CD8-positive, alpha-beta memory T cell (primary cell): ENCODE measurements at regions not wholly inside any gene's neighbourhood (a gene's known extent, or its start where the extent isn't known, plus 50 kb on each side); places are given as distances from the start of the nearest gene placed in this dataset.

Experiments used
- CTCF ChIA-PET: fragments of 350-600 bp; sonication (Branson Sonifier 250); formaldehyde crosslinking; loops from one replicate; lab custom pipeline; 2021; ENCODE audit warnings: antibody characterized with exemption; lab: Charles Lee
- POLR2A ChIA-PET: fragments of 350-600 bp; sonication (Branson Sonifier 250); formaldehyde crosslinking; loops from one replicate; lab custom pipeline; 2021; ENCODE audit warnings: antibody characterized with exemption; lab: Charles Lee
- DNase-seq, 5 donors: peaks; one replicate each; pipeline versions ENCODE4 v3.0.0 to v3.0.0-alpha.2; 2020 to 2022; ENCODE audit warnings: mixed read lengths in 1 of 5
- H3K27ac ChIP-seq: one replicate; pipeline ENCODE4 v1.7.0; 2013; ENCODE audit warnings: low read depth, mild to moderate bottlenecking, low read length, moderate library complexity
- H3K27me3 ChIP-seq: 2 replicates; pipeline ENCODE4 v1.7.0; 2013; ENCODE audit warnings: low read length, mild to moderate bottlenecking; ENCODE audit not compliant: insufficient read depth, poor library complexity, severe bottlenecking
- H3K36me3 ChIP-seq: 2 replicates; pipeline ENCODE4 v1.7.0; 2013; ENCODE audit warnings: mild to moderate bottlenecking, low read length, moderate library complexity; ENCODE audit not compliant: insufficient read depth
- H3K4me1 ChIP-seq: 2 replicates; pipeline ENCODE4 v1.7.0; 2013; ENCODE audit warnings: mild to moderate bottlenecking, low read length, moderate library complexity; ENCODE audit not compliant: insufficient read depth
- H3K4me3 ChIP-seq: 2 replicates; pipeline ENCODE4 v1.7.0; 2013; ENCODE audit warnings: mild to moderate bottlenecking, low read length
- H3K9me3 ChIP-seq: 2 replicates; pipeline ENCODE4 v1.7.0; 2013; ENCODE audit warnings: mild to moderate bottlenecking, low read length
- H3K27ac Mint-ChIP-seq, 8 donors: one replicate each; pipeline ENCODE4 v1.8.0; 2020 to 2021; ENCODE audit warnings: mixed read lengths in 8 of 8, mild to moderate bottlenecking in 6 of 8, inconsistent platforms in 3 of 8, moderate library complexity in 3 of 8
- H3K27me3 Mint-ChIP-seq, 2 donors: one replicate each; pipeline ENCODE4 v1.8.0; 2020 to 2021; ENCODE audit warnings: mixed read lengths in 2 of 2, mild to moderate bottlenecking in 1 of 2, moderate library complexity in 1 of 2
- H3K36me3 Mint-ChIP-seq, 3 donors: one replicate each; pipeline ENCODE4 v1.8.0; 2020 to 2021; ENCODE audit warnings: mixed read lengths in 3 of 3, inconsistent platforms in 1 of 3, mild to moderate bottlenecking in 1 of 3
- H3K4me1 Mint-ChIP-seq, 3 donors: one replicate each; pipeline ENCODE4 v1.8.0; 2020 to 2021; ENCODE audit warnings: mixed read lengths in 3 of 3, inconsistent platforms in 1 of 3, mild to moderate bottlenecking in 1 of 3
- H3K4me3 Mint-ChIP-seq, 7 donors: one replicate each; pipeline ENCODE4 v1.8.0; 2020 to 2021; ENCODE audit warnings: mixed read lengths in 7 of 7, mild to moderate bottlenecking in 6 of 7, moderate library complexity in 4 of 7, inconsistent platforms in 2 of 7
- H3K9me3 Mint-ChIP-seq, 5 donors: one replicate each; pipeline ENCODE4 v1.8.0; 2020 to 2022; ENCODE audit warnings: mixed read lengths in 5 of 5, mild to moderate bottlenecking in 3 of 5, moderate library complexity in 2 of 5, inconsistent platforms in 1 of 5

DNA sequence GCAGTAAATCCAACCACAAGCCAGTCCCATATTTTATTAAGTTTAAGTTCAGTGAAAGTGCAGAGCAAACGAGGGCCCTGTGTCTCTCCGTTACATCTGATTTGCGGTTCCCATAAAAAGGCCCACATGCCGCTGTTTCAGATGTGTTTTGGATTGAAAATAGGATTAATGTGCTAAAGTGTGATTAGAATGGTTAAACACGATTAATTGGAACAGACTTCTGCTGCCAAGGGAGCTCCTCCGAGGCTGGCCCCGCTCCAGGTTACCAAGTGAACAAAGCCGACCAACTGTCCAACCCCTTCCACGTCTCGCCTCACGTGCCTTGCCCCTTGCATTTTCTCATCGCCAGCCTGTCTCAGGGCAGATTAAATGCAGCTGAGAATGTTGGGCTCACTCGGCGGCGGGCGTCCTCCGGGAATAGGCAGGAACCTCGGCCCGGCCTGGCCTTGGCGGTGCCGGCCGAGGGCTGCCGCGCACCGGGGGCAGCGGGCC is 166.5 kb upstream of the GSC start:
- POLR2A ChIA-PET = no interaction called here
- Histone ChIP-seq H3K4me1 (no peaks in the 10 kb centered on the region), H3K9me3 (no peaks in the 10 kb centered on the region), H3K4me3 (no peak overlapping the region), H3K27me3 (no peaks in the 10 kb centered on the region), H3K27ac (no peak overlapping the region), H3K36me3 (no peaks in the 10 kb centered on the region)
- Mint-ChIP-seq H3K4me1 (peaks cover 0 to 1% (median 0%) of the 10 kb centered on the region in 3 donors), H3K9me3 (no peaks in the 10 kb centered on the region), H3K27ac (no peak overlapping the region), H3K36me3 (no peaks in the 10 kb centered on the region), H3K27me3 (no peaks in the 10 kb centered on the region), H3K4me3 (no peak overlapping the region)
- DNase-seq = no peak
- CTCF ChIA-PET = no interaction called here

DNA sequence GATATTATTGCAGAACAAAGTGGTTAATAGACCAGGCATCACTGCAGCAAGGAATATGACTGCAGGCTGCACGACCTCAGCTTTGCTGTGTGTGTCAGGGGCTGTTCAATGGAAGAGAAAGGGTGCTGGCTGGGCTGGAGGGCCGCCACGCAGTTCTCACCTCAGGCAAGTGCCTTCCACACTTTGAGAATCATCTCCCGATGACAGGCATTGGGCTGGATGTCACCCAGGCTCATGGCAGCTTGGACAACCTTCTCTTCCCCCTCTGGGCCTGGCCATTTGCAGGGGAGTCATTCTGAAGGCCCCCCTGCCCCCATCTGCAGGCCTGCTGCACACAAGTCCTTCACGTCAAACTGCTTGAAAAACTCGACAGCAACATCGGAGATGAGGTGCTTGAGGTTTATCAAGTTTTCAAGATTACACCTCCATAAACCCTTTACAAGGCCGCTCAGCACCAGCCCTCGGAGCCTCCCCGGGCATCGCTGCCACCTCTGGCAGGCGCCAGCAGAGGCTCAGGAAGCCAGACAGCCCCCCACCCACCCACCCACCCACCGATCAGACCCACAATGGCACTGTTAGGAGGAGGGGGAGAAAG is 165.9 kb upstream of the GSC start:
- no peak for DNase-seq
- Histone ChIP-seq H3K9me3 (no peaks in the 10 kb centered on the region), H3K36me3 (no peaks in the 10 kb centered on the region), H3K4me3 (no peak overlapping the region), H3K27ac (no peak overlapping the region), H3K4me1 (no peaks in the 10 kb centered on the region), H3K27me3 (no peaks in the 10 kb centered on the region)
- Mint-ChIP-seq H3K9me3 (no peaks in the 10 kb centered on the region), H3K27ac (no peak overlapping the region), H3K4me3 (no peak overlapping the region), H3K27me3 (no peaks in the 10 kb centered on the region), H3K4me1 (peaks cover 0 to 4% (median 3%) of the 10 kb centered on the region in 3 donors), H3K36me3 (no peaks in the 10 kb centered on the region)
- POLR2A ChIA-PET = no interaction called here
- CTCF ChIA-PET = interaction anchor here (1.1 kb wide), 1 partner anchor 10 kb away, joined by 3 read pairs; no protein-coding TSS in a partner anchor

DNA sequence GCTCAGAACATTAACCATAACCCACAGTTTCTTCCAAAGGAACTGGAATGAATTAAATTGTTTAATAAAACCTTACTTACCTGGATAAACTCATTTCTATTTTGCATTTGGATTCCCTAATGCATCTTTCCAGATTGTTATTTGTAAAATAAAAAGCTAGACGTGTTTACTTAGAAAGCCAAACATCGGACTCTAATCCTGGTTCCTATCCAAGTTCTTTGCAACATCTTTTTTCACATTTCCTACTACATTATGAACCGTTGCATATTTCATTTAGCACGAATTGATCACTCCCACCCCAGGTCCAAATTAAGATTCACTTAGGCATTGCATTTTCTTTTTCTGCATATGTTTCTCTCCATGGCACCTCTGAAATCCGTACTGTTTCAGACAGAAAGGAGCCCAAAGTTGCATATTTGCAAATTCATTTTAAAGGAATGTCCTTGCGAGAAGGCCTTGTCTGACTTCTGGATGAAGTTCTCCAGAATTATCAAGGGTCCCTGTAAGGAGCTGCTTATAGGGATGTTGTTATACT is 164.4 kb upstream of the GSC start:
- Mint-ChIP-seq H3K27me3 (no peaks in the 10 kb centered on the region), H3K27ac (no peak overlapping the region), H3K4me3 (no peak overlapping the region), H3K4me1 (peaks cover 0 to 5% (median 3%) of the 10 kb centered on the region in 3 donors), H3K36me3 (no peaks in the 10 kb centered on the region), H3K9me3 (no peaks in the 10 kb centered on the region)
- Histone ChIP-seq H3K9me3 (no peaks in the 10 kb centered on the region), H3K4me3 (no peak overlapping the region), H3K36me3 (no peaks in the 10 kb centered on the region), H3K4me1 (no peaks in the 10 kb centered on the region), H3K27ac (no peak overlapping the region), H3K27me3 (no peaks in the 10 kb centered on the region)
- ChIA-PET POLR2A (no interaction called here), CTCF (interaction anchor here (1.1 kb wide), 1 partner anchor 12 kb away, joined by 3 read pairs; no protein-coding TSS in a partner anchor)
- DNase-seq = no peak

DNA sequence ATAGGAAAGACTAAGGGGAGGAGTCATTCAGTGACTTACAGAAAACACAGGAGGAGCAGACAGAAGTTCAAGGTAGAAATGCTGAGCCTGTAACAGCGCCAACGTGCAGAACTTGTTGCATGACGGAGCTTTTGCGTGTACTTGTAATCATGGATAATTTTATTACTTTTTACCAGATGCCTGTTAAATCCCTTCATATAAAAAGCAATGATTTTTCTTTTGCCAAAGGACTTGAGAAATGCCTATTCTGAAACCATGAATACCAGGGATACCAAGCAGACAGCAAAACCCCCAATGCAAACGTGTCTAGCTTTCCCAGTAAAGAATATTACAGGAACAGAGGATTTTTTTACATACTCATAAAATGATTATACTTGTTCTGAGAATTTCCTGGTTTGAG is 163.6 kb upstream of the GSC start:
- H3K36me3 Mint-ChIP-seq = no peaks in the 10 kb centered on the region
- no peaks in the 10 kb centered on the region for H3K27me3 Mint-ChIP-seq
- Histone ChIP-seq H3K9me3 (no peaks in the 10 kb centered on the region), H3K4me1 (no peaks in the 10 kb centered on the region), H3K27ac (no peak overlapping the region), H3K27me3 (no peaks in the 10 kb centered on the region), H3K36me3 (no peaks in the 10 kb centered on the region), H3K4me3 (no peak overlapping the region)
- H3K4me3 Mint-ChIP-seq = no peak overlapping the region
- no peaks in the 10 kb centered on the region for H3K9me3 Mint-ChIP-seq
- H3K27ac Mint-ChIP-seq = no peak overlapping the region
- H3K4me1 Mint-ChIP-seq = peaks cover 0 to 5% (median 3%) of the 10 kb centered on the region in 3 donors
- ChIA-PET POLR2A (no interaction called here), CTCF (no interaction called here)
- DNase-seq = no peak

DNA sequence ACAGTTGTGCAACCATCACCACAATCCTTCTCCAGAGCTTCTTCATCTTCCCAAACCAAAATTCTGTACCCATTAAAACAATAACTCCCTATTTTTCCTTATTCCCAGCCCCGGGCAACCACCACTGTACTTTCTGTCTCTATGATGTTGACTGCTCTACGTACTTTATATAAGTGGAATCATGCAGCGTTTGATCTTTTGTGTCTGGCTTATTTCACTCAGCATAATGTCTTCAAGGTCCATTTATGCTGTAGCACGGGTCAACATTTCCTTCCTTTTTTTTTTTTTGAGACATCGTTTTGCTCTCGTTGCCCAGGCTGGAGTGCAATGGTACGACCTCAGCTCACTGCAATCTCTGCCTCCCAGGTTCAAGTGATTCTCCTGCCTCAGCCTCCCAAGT is 162.7 kb upstream of the GSC start:
- H3K27ac Mint-ChIP-seq = no peak overlapping the region
- no peaks in the 10 kb centered on the region for H3K9me3 Mint-ChIP-seq
- no peaks in the 10 kb centered on the region for H3K9me3 ChIP-seq
- no peaks in the 10 kb centered on the region for H3K27me3 ChIP-seq
- no peaks in the 10 kb centered on the region for H3K36me3 Mint-ChIP-seq
- H3K36me3 ChIP-seq = no peaks in the 10 kb centered on the region
- CTCF ChIA-PET = no interaction called here
- no peak overlapping the region for H3K27ac ChIP-seq
- POLR2A ChIA-PET = no interaction called here
- no peak overlapping the region for H3K4me3 Mint-ChIP-seq
- H3K4me1 ChIP-seq = no peaks in the 10 kb centered on the region
- DNase-seq = no peak
- H3K4me3 ChIP-seq = no peak overlapping the region
- H3K27me3 Mint-ChIP-seq = no peaks in the 10 kb centered on the region
- H3K4me1 Mint-ChIP-seq = peaks cover 0 to 5% (median 3%) of the 10 kb centered on the region in 3 donors

DNA sequence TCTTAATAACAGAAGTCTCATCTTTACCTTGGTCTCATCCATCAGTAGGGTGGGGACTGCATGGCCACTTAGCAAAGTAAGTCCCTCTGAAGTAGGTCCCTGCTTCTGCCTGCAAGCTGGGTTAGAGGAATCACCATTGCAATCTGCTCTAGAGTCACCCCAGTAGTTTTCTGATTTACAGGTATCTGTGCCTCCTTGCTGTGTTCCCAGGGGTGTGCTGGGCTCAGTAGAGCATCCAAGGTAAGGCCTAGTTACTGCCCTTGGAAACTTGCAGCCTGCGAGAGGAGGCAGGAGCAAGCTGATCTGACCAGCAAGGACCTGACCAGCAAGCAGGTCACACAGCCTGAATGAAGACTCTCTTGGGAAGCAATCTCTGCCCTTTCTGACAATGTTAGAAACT is 160.8 kb upstream of the GSC start:
- Mint-ChIP-seq H3K4me1 (peaks cover 0 to 5% (median 3%) of the 10 kb centered on the region in 3 donors), H3K9me3 (no peaks in the 10 kb centered on the region), H3K27me3 (no peaks in the 10 kb centered on the region), H3K4me3 (no peak overlapping the region), H3K27ac (peak overlapping the region in 2 of 8 donors; percentile 33 to 71), H3K36me3 (no peaks in the 10 kb centered on the region)
- ChIA-PET CTCF (no interaction called here), POLR2A (no interaction called here)
- DNase-seq = no peak
- Histone ChIP-seq H3K27ac (no peak overlapping the region), H3K9me3 (no peaks in the 10 kb centered on the region), H3K4me3 (no peak overlapping the region), H3K4me1 (no peaks in the 10 kb centered on the region), H3K36me3 (no peaks in the 10 kb centered on the region), H3K27me3 (no peaks in the 10 kb centered on the region)

DNA sequence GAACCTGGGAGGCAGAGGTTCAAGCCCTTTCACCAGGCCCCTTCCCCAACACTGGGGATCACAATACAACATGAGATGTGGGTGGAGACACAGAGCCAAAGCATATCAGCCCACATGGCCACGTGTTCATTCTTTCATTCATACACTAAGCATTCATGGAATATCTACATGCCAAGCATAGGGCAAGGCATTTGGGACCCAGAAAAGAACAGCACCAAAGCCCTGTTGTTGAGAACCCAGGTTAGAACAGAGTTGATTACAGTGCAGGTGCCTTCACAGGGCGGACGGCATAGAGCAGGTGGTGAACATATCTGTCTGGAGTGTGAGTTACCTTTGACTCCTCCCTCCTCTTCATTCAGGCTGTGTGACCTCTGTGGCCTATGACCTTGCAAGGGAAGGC is 159.4 kb upstream of the GSC start:
- ChIA-PET POLR2A (no interaction called here), CTCF (no interaction called here)
- DNase-seq = no peak
- no peaks in the 10 kb centered on the region for H3K4me1 ChIP-seq
- H3K36me3 ChIP-seq = no peaks in the 10 kb centered on the region
- Mint-ChIP-seq H3K4me1 (peaks cover 0 to 5% (median 3%) of the 10 kb centered on the region in 3 donors), H3K36me3 (no peaks in the 10 kb centered on the region), H3K4me3 (no peak overlapping the region), H3K27ac (peak overlapping the region in 1 of 8 donors; percentile 46), H3K9me3 (no peaks in the 10 kb centered on the region), H3K27me3 (no peaks in the 10 kb centered on the region)
- H3K4me3 ChIP-seq = no peak overlapping the region
- no peak overlapping the region for H3K27ac ChIP-seq
- no peaks in the 10 kb centered on the region for H3K9me3 ChIP-seq
- no peaks in the 10 kb centered on the region for H3K27me3 ChIP-seq

DNA sequence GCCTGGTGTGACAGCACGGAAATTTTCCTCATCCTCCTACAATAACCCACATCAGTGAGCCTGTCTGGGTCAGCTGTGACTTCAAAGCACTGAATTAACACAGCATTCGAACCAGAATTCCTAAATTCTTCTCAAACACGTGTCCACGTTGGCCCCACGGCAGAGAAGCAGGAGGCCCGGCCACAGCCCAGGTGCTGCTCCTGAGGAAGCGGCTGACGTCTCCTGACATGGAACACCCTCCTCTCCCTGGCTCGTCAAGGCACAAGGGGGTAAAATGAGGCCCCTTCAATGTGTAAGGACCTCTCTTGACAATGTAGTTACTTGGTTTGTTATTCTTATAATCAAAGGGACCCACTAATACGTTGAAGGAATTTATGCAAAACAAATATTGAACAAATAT is 156.3 kb upstream of the GSC start:
- Histone ChIP-seq H3K27me3 (no peaks in the 10 kb centered on the region), H3K27ac (no peak overlapping the region), H3K36me3 (no peaks in the 10 kb centered on the region), H3K9me3 (no peaks in the 10 kb centered on the region), H3K4me3 (no peak overlapping the region), H3K4me1 (no peaks in the 10 kb centered on the region)
- Mint-ChIP-seq H3K9me3 (no peaks in the 10 kb centered on the region), H3K36me3 (no peaks in the 10 kb centered on the region), H3K4me3 (no peak overlapping the region), H3K27ac (no peak overlapping the region), H3K4me1 (peaks cover 0 to 4% (median 1%) of the 10 kb centered on the region in 3 donors), H3K27me3 (peaks cover 1 to 4% of the 10 kb centered on the region in 2 donors)
- ChIA-PET POLR2A (no interaction called here), CTCF (no interaction called here)
- DNase-seq = no peak
